Fibroblast of lung (primary cell): ENCODE measurements at regions not wholly inside any gene's neighbourhood (a gene's known extent, or its start where the extent isn't known, plus 50 kb on each side); places are given as distances from the start of the nearest gene placed in this dataset.
A peak's percentile ranks its signal among the peaks of the same experiment; 100 is the strongest.

Experiments used
- DNase-seq, 2 donors: peaks; one replicate each; pipeline versions ENCODE4 v3.0.0 to v3.0.0-alpha.2; 2010; ENCODE audit warnings: low read depth in 2 of 2
- H2AFZ ChIP-seq: 2 replicates; pipeline ENCODE4 v1.5.1; 2012; ENCODE audit warnings: low read length, control low read depth, inconsistent platforms
- H3K27ac ChIP-seq: 2 replicates; pipeline ENCODE4 v1.5.1; 2011; ENCODE audit warnings: low read length, control low read depth; ENCODE audit not compliant: insufficient read depth
- H3K27me3 ChIP-seq: 2 replicates; pipeline ENCODE4 v1.5.1; 2011; ENCODE audit warnings: mild to moderate bottlenecking, low read length; ENCODE audit not compliant: control insufficient read depth, insufficient read depth
- H3K36me3 ChIP-seq: 2 replicates; pipeline ENCODE4 v1.5.1; 2011; ENCODE audit warnings: low read length; ENCODE audit not compliant: control insufficient read depth, insufficient read depth
- H3K4me1 ChIP-seq: 2 replicates; pipeline ENCODE4 v1.5.1; 2011; ENCODE audit warnings: low read length; ENCODE audit not compliant: control insufficient read depth, insufficient read depth; ENCODE audit errors: extremely low read depth
- H3K4me2 ChIP-seq: 2 replicates; pipeline ENCODE4 v1.5.1; 2011; ENCODE audit warnings: low read length, control low read depth; ENCODE audit not compliant: insufficient read depth; ENCODE audit errors: extremely low read depth
- H3K4me3 ChIP-seq, 4 experiments: fragments of 200-600 bp in 1 of 4; sonication (generic) in 1 of 4; replicated peaks in 1 of 4; 2 replicates each; pipeline ENCODE4 v1.5.1; 2011 to 2016; ENCODE audit warnings: low read length in 4 of 4, low read depth in 3 of 4, mild to moderate bottlenecking in 3 of 4, control low read depth in 2 of 4, inconsistent platforms in 1 of 4, mixed read lengths in 1 of 4; ENCODE audit not compliant: insufficient read depth in 1 of 4; ENCODE audit errors: control extremely low read depth in 1 of 4
- H3K79me2 ChIP-seq: 2 replicates; pipeline ENCODE4 v1.5.1; 2012; ENCODE audit warnings: mild to moderate bottlenecking, low read length, inconsistent platforms; ENCODE audit not compliant: control insufficient read depth, insufficient read depth
- H3K9ac ChIP-seq: 2 replicates; pipeline ENCODE4 v1.5.1; 2011; ENCODE audit warnings: mild to moderate bottlenecking, low read length, control low read depth; ENCODE audit not compliant: insufficient read depth
- H3K9me3 ChIP-seq: 2 replicates; pipeline ENCODE4 v1.5.1; 2012; ENCODE audit warnings: low read depth, low read length; ENCODE audit not compliant: control insufficient read depth, insufficient read depth
- H4K20me1 ChIP-seq: 2 replicates; pipeline ENCODE4 v1.5.1; 2011; ENCODE audit warnings: low read length; ENCODE audit not compliant: control insufficient read depth, insufficient read depth; ENCODE audit errors: extremely low read depth
- EZH2 ChIP-seq: IDR thresholded peaks from 2 replicates; pipeline ENCODE4 v1.5.1; 2012; ENCODE audit warnings: low read length, control low read depth, mild to moderate bottlenecking; ENCODE audit errors: missing control alignments
- TF ChIP-seq, protein P1 (sequence below), 2 donors: IDR thresholded peaks in 1 of 2; conservative IDR thresholded peaks in 1 of 2; 1 replicate in 1 of 2; 2 replicates in 1 of 2; pipeline ENCODE4 v1.5.1; 2011 to 2012; ENCODE audit warnings: low read length in 2 of 2, control low read depth in 1 of 2, inconsistent platforms in 1 of 2, low read depth in 1 of 2, mild to moderate bottlenecking in 1 of 2

DNA sequence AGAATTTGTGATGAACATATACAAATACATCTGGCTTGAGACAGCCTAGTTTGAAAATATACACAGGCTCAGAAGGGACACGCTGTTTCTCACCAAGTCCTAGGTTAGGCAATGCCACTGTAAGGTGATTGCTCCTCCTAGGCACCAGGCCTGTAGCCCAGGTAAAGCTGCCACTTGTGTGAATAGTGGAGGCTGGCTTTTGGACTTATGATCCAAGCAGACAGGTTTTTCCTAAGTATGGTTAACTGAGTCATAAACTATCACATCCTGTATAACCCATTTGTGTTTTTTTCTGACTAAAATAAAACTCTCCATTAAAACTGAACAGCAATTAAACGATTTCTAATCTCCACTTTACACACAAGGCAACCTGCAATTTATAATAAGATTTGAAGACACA lies 81.0 kb downstream of the SEMA4F start:
- TF ChIP-seq, protein P1, sequence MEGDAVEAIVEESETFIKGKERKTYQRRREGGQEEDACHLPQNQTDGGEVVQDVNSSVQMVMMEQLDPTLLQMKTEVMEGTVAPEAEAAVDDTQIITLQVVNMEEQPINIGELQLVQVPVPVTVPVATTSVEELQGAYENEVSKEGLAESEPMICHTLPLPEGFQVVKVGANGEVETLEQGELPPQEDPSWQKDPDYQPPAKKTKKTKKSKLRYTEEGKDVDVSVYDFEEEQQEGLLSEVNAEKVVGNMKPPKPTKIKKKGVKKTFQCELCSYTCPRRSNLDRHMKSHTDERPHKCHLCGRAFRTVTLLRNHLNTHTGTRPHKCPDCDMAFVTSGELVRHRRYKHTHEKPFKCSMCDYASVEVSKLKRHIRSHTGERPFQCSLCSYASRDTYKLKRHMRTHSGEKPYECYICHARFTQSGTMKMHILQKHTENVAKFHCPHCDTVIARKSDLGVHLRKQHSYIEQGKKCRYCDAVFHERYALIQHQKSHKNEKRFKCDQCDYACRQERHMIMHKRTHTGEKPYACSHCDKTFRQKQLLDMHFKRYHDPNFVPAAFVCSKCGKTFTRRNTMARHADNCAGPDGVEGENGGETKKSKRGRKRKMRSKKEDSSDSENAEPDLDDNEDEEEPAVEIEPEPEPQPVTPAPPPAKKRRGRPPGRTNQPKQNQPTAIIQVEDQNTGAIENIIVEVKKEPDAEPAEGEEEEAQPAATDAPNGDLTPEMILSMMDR (conservative IDR thresholded peaks at IDR 0.05 in 1 of 2, IDR thresholded peaks at IDR 0.05 in 1 of 2; ENCODE audit: low read depth in 1 of 2, low read length in 2 of 2): no peak
- Histone ChIP-seq H3K9me3 (no peaks in the 10 kb centered on the region), H3K4me3 (no peak overlapping the region), H3K27ac (no peak overlapping the region), H3K4me1 (peaks cover 5% of the 10 kb centered on the region), H2AFZ (no peak overlapping the region), H3K27me3 (no peaks in the 10 kb centered on the region), H3K4me2 (no peak overlapping the region), H3K79me2 (no peaks in the 10 kb centered on the region), H3K9ac (no peak overlapping the region), H3K36me3 (no peaks in the 10 kb centered on the region), H4K20me1 (no peaks in the 10 kb centered on the region)
- peak in 1 of 2 donors; percentile 28 for DNase-seq

- no peak overlapping the region for H3K4me2 ChIP-seq
- no peak overlapping the region for H3K4me3 ChIP-seq
- H3K9ac ChIP-seq: no peak overlapping the region
- peaks cover 11% of the 10 kb centered on the region for H3K4me1 ChIP-seq
- TF ChIP-seq EZH2: no peak
- TF ChIP-seq, protein P1 (conservative IDR thresholded peaks at IDR 0.05 in 1 of 2, IDR thresholded peaks at IDR 0.05 in 1 of 2; ENCODE audit: low read depth in 1 of 2, low read length in 2 of 2): no peak
- H2AFZ ChIP-seq: no peak overlapping the region
- no peaks in the 10 kb centered on the region for H4K20me1 ChIP-seq
- no peaks in the 10 kb centered on the region for H3K79me2 ChIP-seq
- H3K27me3 ChIP-seq: no peaks in the 10 kb centered on the region
- H3K36me3 ChIP-seq: no peaks in the 10 kb centered on the region
- H3K9me3 ChIP-seq: no peaks in the 10 kb centered on the region
- no peak for DNase-seq
- no peak overlapping the region for H3K27ac ChIP-seq
These were observed 81.5 kb downstream of the SEMA4F start for GRCh38 chr2:74735564-74735963.

DNA sequence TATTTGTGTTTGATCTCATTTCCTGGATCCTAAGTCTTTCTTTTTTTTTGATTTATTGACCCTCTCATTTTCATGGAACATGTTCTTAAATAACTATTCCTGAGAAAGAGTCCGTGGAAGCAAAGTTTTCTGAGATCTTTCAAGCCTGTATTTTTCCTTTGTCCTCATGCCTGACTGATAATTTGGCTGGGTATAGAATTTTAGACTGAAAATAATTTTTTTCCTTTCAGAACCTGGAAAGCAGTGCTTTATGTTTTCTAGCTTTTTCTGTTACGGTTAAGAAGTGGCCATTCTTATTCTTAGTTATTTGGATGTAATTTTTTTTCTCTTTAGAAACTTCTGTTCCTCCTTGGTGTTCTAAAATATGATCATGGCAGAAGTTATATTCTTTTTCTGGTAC lies 82.5 kb downstream of the SEMA4F start:
- H3K27me3 ChIP-seq: no peaks in the 10 kb centered on the region
- H2AFZ ChIP-seq: no peak overlapping the region
- TF ChIP-seq EZH2: no peak
- TF ChIP-seq, protein P1 (conservative IDR thresholded peaks at IDR 0.05 in 1 of 2, IDR thresholded peaks at IDR 0.05 in 1 of 2; ENCODE audit: low read depth in 1 of 2, low read length in 2 of 2): no peak
- no peaks in the 10 kb centered on the region for H4K20me1 ChIP-seq
- no peak overlapping the region for H3K4me2 ChIP-seq
- DNase-seq: no peak
- no peak overlapping the region for H3K9ac ChIP-seq
- no peaks in the 10 kb centered on the region for H3K36me3 ChIP-seq
- no peaks in the 10 kb centered on the region for H3K9me3 ChIP-seq
- H3K27ac ChIP-seq: no peak overlapping the region
- no peak overlapping the region for H3K4me3 ChIP-seq
- H3K4me1 ChIP-seq: peaks cover 19% of the 10 kb centered on the region
- no peaks in the 10 kb centered on the region for H3K79me2 ChIP-seq
